GM23248 (cell line): ENCODE measurements at regions not wholly inside any gene's neighbourhood (a gene's known extent, or its start where the extent isn't known, plus 50 kb on each side); places are given as distances from the start of the nearest gene placed in this dataset.
"Not testable (repeated sequence)": the region's sequence is repeated elsewhere in the genome, so short reads cannot be mapped to it uniquely, and the experiment has no call there.

Experiments
- EZH2 ChIP-seq: fragments of 200-600 bp; sonication (generic); IDR thresholded peaks from 2 replicates; pipeline ENCODE4 v1.6.1; 2018; ENCODE audit warnings: antibody characterized with exemption, mild to moderate bottlenecking; ENCODE audit not compliant: insufficient read depth, poor library complexity, severe bottlenecking
- EZH2phosphoT487 ChIP-seq: fragments of 200-600 bp; sonication (generic); IDR thresholded peaks from 2 replicates; pipeline ENCODE4 v1.6.1; 2018; ENCODE audit warnings: antibody characterized with exemption, moderate library complexity, mild to moderate bottlenecking, low read depth; ENCODE audit not compliant: insufficient read depth

GRCh38 chr1:234797216-234797615, 187.2 kb upstream of the IRF2BP2 start:
- not testable (repeated sequence) for TF ChIP-seq EZH2phosphoT487, EZH2
